H1 (cell line): ENCODE measurements at regions not wholly inside any gene's neighbourhood (a gene's known extent, or its start where the extent isn't known, plus 50 kb on each side); places are given as distances from the start of the nearest gene placed in this dataset.

ENCODE experiments used
- EGR1 ChIP-seq: IDR thresholded peaks from 2 replicates; pipeline ENCODE4 v1.6.1; 2011; ENCODE audit warnings: low read depth, low read length, borderline replicate concordance
- TF ChIP-seq, protein P1 (sequence below), 3 experiments: IDR thresholded peaks; 1 replicate in 2 of 3; 2 replicates in 1 of 3; pipeline versions ENCODE4 v1.5.1 to v1.6.1; 2011; ENCODE audit warnings: low read length in 3 of 3, mild to moderate bottlenecking in 3 of 3, inconsistent platforms in 2 of 3, low read depth in 1 of 3, moderate library complexity in 1 of 3; ENCODE audit not compliant: insufficient read depth in 1 of 3; ENCODE audit errors: control extremely low read depth in 1 of 3

DNA sequence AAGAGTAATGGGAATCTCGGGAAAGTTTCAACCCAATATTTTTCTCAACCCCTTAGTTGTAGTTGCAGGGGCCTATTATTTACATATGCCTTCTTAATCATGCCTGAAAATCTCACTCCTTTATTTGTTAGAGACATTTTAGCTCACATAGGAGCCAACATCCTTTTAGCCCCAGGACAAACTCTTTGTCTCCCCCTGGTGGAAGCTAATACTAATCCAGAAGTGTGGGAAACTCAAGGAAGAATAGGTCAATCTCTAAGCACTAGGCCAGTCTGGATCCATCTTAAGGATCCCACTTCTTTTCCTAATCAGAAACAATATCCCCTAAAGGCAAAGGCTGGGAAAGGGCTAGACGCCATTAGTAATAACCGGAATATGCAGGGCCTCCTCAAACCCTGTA is 550.9 kb upstream of the PKDCC start (continued):
- TF ChIP-seq, protein P1, sequence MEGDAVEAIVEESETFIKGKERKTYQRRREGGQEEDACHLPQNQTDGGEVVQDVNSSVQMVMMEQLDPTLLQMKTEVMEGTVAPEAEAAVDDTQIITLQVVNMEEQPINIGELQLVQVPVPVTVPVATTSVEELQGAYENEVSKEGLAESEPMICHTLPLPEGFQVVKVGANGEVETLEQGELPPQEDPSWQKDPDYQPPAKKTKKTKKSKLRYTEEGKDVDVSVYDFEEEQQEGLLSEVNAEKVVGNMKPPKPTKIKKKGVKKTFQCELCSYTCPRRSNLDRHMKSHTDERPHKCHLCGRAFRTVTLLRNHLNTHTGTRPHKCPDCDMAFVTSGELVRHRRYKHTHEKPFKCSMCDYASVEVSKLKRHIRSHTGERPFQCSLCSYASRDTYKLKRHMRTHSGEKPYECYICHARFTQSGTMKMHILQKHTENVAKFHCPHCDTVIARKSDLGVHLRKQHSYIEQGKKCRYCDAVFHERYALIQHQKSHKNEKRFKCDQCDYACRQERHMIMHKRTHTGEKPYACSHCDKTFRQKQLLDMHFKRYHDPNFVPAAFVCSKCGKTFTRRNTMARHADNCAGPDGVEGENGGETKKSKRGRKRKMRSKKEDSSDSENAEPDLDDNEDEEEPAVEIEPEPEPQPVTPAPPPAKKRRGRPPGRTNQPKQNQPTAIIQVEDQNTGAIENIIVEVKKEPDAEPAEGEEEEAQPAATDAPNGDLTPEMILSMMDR (IDR thresholded peaks at IDR 0.05; ENCODE audit: control extremely low read depth in 1 of 3, insufficient read depth in 1 of 3, low read depth in 1 of 3, low read length in 3 of 3): peak in 1 of 3 experiments; percentile 27; a peak in 1 of 4 replicates
- no peak for TF ChIP-seq EGR1
